H9 (cell line): ENCODE measurements at regions not wholly inside any gene's neighbourhood (a gene's known extent, or its start where the extent isn't known, plus 50 kb on each side); places are given as distances from the start of the nearest gene placed in this dataset.

Experiments used
- DNase-seq: peaks from one replicate; pipeline ENCODE4 v3.0.0-alpha.2; 2017
- H2AFZ ChIP-seq: one replicate; pipeline ENCODE4 v1.6.1; 2013; ENCODE audit warnings: mild to moderate bottlenecking, low read length, control low read depth, moderate library complexity
- H2AK5ac ChIP-seq: 2 replicates; pipeline ENCODE4 v1.6.1; 2013; ENCODE audit warnings: low read length, control low read depth, mixed read lengths; ENCODE audit not compliant: insufficient read length
- H2BK120ac ChIP-seq: one replicate; pipeline ENCODE4 v1.6.1; 2013; ENCODE audit warnings: low read depth, mild to moderate bottlenecking, low read length, control low read depth, inconsistent platforms; ENCODE audit not compliant: poor library complexity, severe bottlenecking
- H2BK12ac ChIP-seq: 2 replicates; pipeline ENCODE4 v1.6.1; 2013; ENCODE audit warnings: low read length, control low read depth, mixed read lengths, low read depth; ENCODE audit not compliant: insufficient read length
- H2BK15ac ChIP-seq: 2 replicates; pipeline ENCODE4 v1.6.1; 2013; ENCODE audit warnings: low read depth, low read length, control low read depth
- H2BK20ac ChIP-seq: one replicate; pipeline ENCODE4 v1.6.1; 2013; ENCODE audit warnings: low read depth, mild to moderate bottlenecking, low read length, control low read depth, inconsistent platforms; ENCODE audit not compliant: poor library complexity, severe bottlenecking
- H2BK5ac ChIP-seq: 2 replicates; pipeline ENCODE4 v1.6.1; 2013; ENCODE audit warnings: low read length, control low read depth, mixed read lengths; ENCODE audit not compliant: insufficient read length
- H3K14ac ChIP-seq: 2 replicates; pipeline ENCODE4 v1.6.1; 2013; ENCODE audit warnings: low read length, control low read depth; ENCODE audit not compliant: insufficient read depth
- H3K18ac ChIP-seq: 2 replicates; pipeline ENCODE4 v1.6.1; 2013; ENCODE audit warnings: low read depth, mild to moderate bottlenecking, mixed read lengths, low read length, control low read depth; ENCODE audit not compliant: insufficient read length
- H3K23ac ChIP-seq: 2 replicates; pipeline ENCODE4 v1.6.1; 2013; ENCODE audit warnings: low read length, control low read depth, mixed read lengths, low read depth; ENCODE audit not compliant: insufficient read length
- H3K23me2 ChIP-seq: 2 replicates; pipeline ENCODE4 v1.6.1; 2013; ENCODE audit warnings: low read depth, mild to moderate bottlenecking, mixed read lengths, low read length, control low read depth; ENCODE audit not compliant: insufficient read length, poor library complexity, severe bottlenecking
- H3K27ac ChIP-seq: 2 replicates; pipeline ENCODE4 v1.5.1; 2013; ENCODE audit warnings: low read length, control low read depth, mixed read lengths, low read depth; ENCODE audit not compliant: insufficient read length
- H3K27me3 ChIP-seq: 2 replicates; pipeline ENCODE4 v1.6.1; 2013; ENCODE audit warnings: low read length, control low read depth, inconsistent platforms; ENCODE audit not compliant: insufficient read depth
- H3K4ac ChIP-seq: 2 replicates; pipeline ENCODE4 v1.6.1; 2013; ENCODE audit warnings: low read depth, mild to moderate bottlenecking, control low read depth, inconsistent platforms, low read length, moderate library complexity
- H3K4me1 ChIP-seq: 2 replicates; pipeline ENCODE4 v1.6.1; 2013; ENCODE audit warnings: low read length, control low read depth, inconsistent platforms; ENCODE audit not compliant: insufficient read depth
- H3K4me2 ChIP-seq: 2 replicates; pipeline ENCODE4 v1.6.1; 2013; ENCODE audit warnings: low read length, control low read depth, mixed read lengths; ENCODE audit not compliant: insufficient read length, insufficient read depth
- H3K56ac ChIP-seq: 2 replicates; pipeline ENCODE4 v1.6.1; 2013; ENCODE audit warnings: low read depth, mild to moderate bottlenecking, mixed read lengths, low read length, control low read depth; ENCODE audit not compliant: insufficient read length
- H3K79me1 ChIP-seq: 2 replicates; pipeline ENCODE4 v1.6.1; 2013; ENCODE audit warnings: low read depth, mild to moderate bottlenecking, moderate library complexity, low read length, control low read depth, inconsistent platforms; ENCODE audit not compliant: insufficient read depth, poor library complexity, severe bottlenecking
- H3K79me2 ChIP-seq: 2 replicates; pipeline ENCODE4 v1.6.1; 2013; ENCODE audit warnings: low read length, control low read depth, inconsistent platforms; ENCODE audit not compliant: insufficient read depth
- H3K9ac ChIP-seq: 2 replicates; pipeline ENCODE4 v1.6.1; 2013; ENCODE audit warnings: low read length, control low read depth, mixed read lengths; ENCODE audit not compliant: insufficient read length; ENCODE audit errors: extremely low read depth
- H3K9me3 ChIP-seq: one replicate; pipeline ENCODE4 v1.6.1; 2013; ENCODE audit warnings: low read depth, low read length, inconsistent platforms; ENCODE audit not compliant: control insufficient read depth
- H3T11ph ChIP-seq: one replicate; pipeline ENCODE4 v1.6.1; 2013; ENCODE audit warnings: mild to moderate bottlenecking, low read length, control low read depth, inconsistent platforms
- H4K20me1 ChIP-seq: one replicate; pipeline ENCODE4 v1.6.1; 2013; ENCODE audit not compliant: control insufficient read depth, insufficient read length, insufficient read depth
- H4K5ac ChIP-seq: 2 replicates; pipeline ENCODE4 v1.6.1; 2013; ENCODE audit warnings: low read depth, mild to moderate bottlenecking, mixed read lengths, low read length, control low read depth; ENCODE audit not compliant: insufficient read length
- H4K8ac ChIP-seq: replicated peaks from 2 replicates; pipeline ENCODE4 v1.6.1; 2013; ENCODE audit warnings: low read length, control low read depth, mixed read lengths, low read depth; ENCODE audit not compliant: insufficient read length
- H4K91ac ChIP-seq: 2 replicates; pipeline ENCODE4 v1.6.1; 2013; ENCODE audit warnings: low read depth, mild to moderate bottlenecking, moderate library complexity, mixed read lengths, low read length, control low read depth; ENCODE audit not compliant: insufficient read length
- H3K27ac Mint-ChIP-seq, 3 experiments: 2 replicates in 2 of 3; 3 replicates in 1 of 3; pipeline ENCODE4 v1.8.0; 2020 to 2021; ENCODE audit warnings: mixed read lengths in 3 of 3, mild to moderate bottlenecking in 1 of 3, moderate library complexity in 1 of 3
- H3K27me3 Mint-ChIP-seq: 2 replicates; pipeline ENCODE4 v1.8.0; 2021; ENCODE audit warnings: low read depth, mild to moderate bottlenecking, moderate library complexity, mixed read lengths
- H3K36me3 Mint-ChIP-seq, 3 experiments: 2 replicates in 2 of 3; 3 replicates in 1 of 3; pipeline ENCODE4 v1.8.0; 2020 to 2021; ENCODE audit warnings: low read depth in 3 of 3, mixed read lengths in 3 of 3; ENCODE audit not compliant: insufficient read depth in 1 of 3
- H3K4me1 Mint-ChIP-seq, 2 experiments: 2 replicates each; pipeline ENCODE4 v1.8.0; 2020; ENCODE audit warnings: mixed read lengths in 2 of 2
- H3K4me3 Mint-ChIP-seq, 2 experiments: 2 replicates in 1 of 2; 3 replicates in 1 of 2; pipeline ENCODE4 v1.8.0; 2020 to 2021; ENCODE audit warnings: mild to moderate bottlenecking in 2 of 2, mixed read lengths in 2 of 2, moderate library complexity in 1 of 2
- H3K9me3 Mint-ChIP-seq, 2 experiments: 2 replicates in 1 of 2; 3 replicates in 1 of 2; pipeline ENCODE4 v1.8.0; 2020; ENCODE audit warnings: mild to moderate bottlenecking in 2 of 2, mixed read lengths in 2 of 2, moderate library complexity in 1 of 2
- CTCF ChIP-seq: fragments of 200-600 bp; sonication (generic); conservative IDR thresholded peaks from 3 replicates; pipeline ENCODE4 v1.8.0; 2021; ENCODE audit warnings: antibody characterized with exemption, mild to moderate bottlenecking
- WGBS: extraction: QIAGEN DNeasy Blood & Tissue Kit; methylation state at CpG from one replicate; pipeline ENCODE4 v1.1.7; 2013; ENCODE audit warnings: missing lambda C conversion rate, low lambda C conversion rate, mixed read lengths; ENCODE audit not compliant: insufficient read length; ENCODE audit errors: extremely low coverage; 5-methylcytosine and 5-hydroxymethylcytosine counted together

GRCh38 chr2:4077017-4077416 is 373.6 kb downstream of the DCDC2C start:
- Mint-ChIP-seq H3K27ac (peak overlapping the region in 1 of 3 experiments; percentile 18; a peak in 1 of 7 replicates), H3K4me1 (no peaks in the 10 kb centered on the region), H3K4me3 (no peak overlapping the region), H3K27me3 (no peaks in the 10 kb centered on the region), H3K9me3 (peaks cover 3 to 6% of the 10 kb centered on the region in 2 experiments; a peak in 3 of 5 replicates), H3K36me3 (peaks cover 0 to 3% (median 0%) of the 10 kb centered on the region in 3 experiments; a peak in 3 of 7 replicates)
- no peaks in the 10 kb centered on the region for H4K20me1 ChIP-seq
- no peaks in the 10 kb centered on the region for H3K9me3 ChIP-seq
- H3K23me2 ChIP-seq, result no peaks in the 10 kb centered on the region
- H2BK5ac ChIP-seq, result no peak overlapping the region
- no peak overlapping the region for H3K4ac ChIP-seq
- H3K56ac ChIP-seq, result no peak overlapping the region
- H3K18ac ChIP-seq, result no peak overlapping the region
- H4K91ac ChIP-seq, result no peak overlapping the region
- H2AFZ ChIP-seq, result no peak overlapping the region
- H3K9ac ChIP-seq, result no peak overlapping the region
- no peaks in the 10 kb centered on the region for H3K4me1 ChIP-seq
- no peak overlapping the region for H3K4me2 ChIP-seq
- no peak overlapping the region for H2BK15ac ChIP-seq
- H2AK5ac ChIP-seq, result no peak overlapping the region
- H4K8ac ChIP-seq, result no peak overlapping the region
- DNase-seq, result no peak
- H2BK12ac ChIP-seq, result no peak overlapping the region
- no peaks in the 10 kb centered on the region for H3K27me3 ChIP-seq
- H3K79me1 ChIP-seq, result no peaks in the 10 kb centered on the region
- no peak overlapping the region for H2BK120ac ChIP-seq
- no peaks in the 10 kb centered on the region for H3K79me2 ChIP-seq
- H3K27ac ChIP-seq, result no peak overlapping the region
- H3K23ac ChIP-seq, result no peak overlapping the region
- no peak overlapping the region for H4K5ac ChIP-seq
- no peak overlapping the region for H3K14ac ChIP-seq
- TF ChIP-seq CTCF, result no peak
- no peak overlapping the region for H2BK20ac ChIP-seq
- WGBS, result no CpG with 5 or more reads among the region's 3 CpGs
- H3T11ph ChIP-seq, result no peak overlapping the region
